ENCODE measurements at regions not wholly inside any gene's neighbourhood (a gene's known extent, or its start where the extent isn't known, plus 50 kb on each side); places are given as distances from the start of the nearest gene placed in this dataset.

GRCh38 chr3:118666-119065 lies 77.9 kb upstream of the CHL1 start:
- TF ChIP-seq, protein P1, sequence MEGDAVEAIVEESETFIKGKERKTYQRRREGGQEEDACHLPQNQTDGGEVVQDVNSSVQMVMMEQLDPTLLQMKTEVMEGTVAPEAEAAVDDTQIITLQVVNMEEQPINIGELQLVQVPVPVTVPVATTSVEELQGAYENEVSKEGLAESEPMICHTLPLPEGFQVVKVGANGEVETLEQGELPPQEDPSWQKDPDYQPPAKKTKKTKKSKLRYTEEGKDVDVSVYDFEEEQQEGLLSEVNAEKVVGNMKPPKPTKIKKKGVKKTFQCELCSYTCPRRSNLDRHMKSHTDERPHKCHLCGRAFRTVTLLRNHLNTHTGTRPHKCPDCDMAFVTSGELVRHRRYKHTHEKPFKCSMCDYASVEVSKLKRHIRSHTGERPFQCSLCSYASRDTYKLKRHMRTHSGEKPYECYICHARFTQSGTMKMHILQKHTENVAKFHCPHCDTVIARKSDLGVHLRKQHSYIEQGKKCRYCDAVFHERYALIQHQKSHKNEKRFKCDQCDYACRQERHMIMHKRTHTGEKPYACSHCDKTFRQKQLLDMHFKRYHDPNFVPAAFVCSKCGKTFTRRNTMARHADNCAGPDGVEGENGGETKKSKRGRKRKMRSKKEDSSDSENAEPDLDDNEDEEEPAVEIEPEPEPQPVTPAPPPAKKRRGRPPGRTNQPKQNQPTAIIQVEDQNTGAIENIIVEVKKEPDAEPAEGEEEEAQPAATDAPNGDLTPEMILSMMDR (conservative IDR thresholded peaks at IDR 0.05; ENCODE audit: low read depth, low read length) = no peak
- no peak for TF ChIP-seq BHLHE40 (IDR thresholded peaks at IDR 0.05; ENCODE audit: low read depth, low read length)
- TF ChIP-seq POLR2A (IDR thresholded peaks at IDR 0.05; ENCODE audit: low read depth, low read length) = no peak
- no peak for TF ChIP-seq RAD21 (IDR thresholded peaks at IDR 0.05; ENCODE audit: low read length)
- no peak for TF ChIP-seq RCOR1 (IDR thresholded peaks at IDR 0.05; ENCODE audit: insufficient replicate concordance, low read length)
- no peak for TF ChIP-seq CEBPB (IDR thresholded peaks at IDR 0.05; ENCODE audit: low read depth, low read length)
- TF ChIP-seq NFE2L2 (IDR thresholded peaks at IDR 0.05; ENCODE audit: low read depth, low read length) = no peak
